GM21367 (cell line): ENCODE measurements at regions not wholly inside any gene's neighbourhood (a gene's known extent, or its start where the extent isn't known, plus 50 kb on each side); places are given as distances from the start of the nearest gene placed in this dataset.
"Not testable (repeated sequence)": the region's sequence is repeated elsewhere in the genome, so short reads cannot be mapped to it uniquely, and the experiment has no call there.

Source experiments
- ATAC-seq: cut with Tn5 transposase; IDR thresholded peaks from one replicate; pipeline ENCODE4 v1.9.1; 2021; ENCODE audit not compliant: unreplicated experiment

DNA sequence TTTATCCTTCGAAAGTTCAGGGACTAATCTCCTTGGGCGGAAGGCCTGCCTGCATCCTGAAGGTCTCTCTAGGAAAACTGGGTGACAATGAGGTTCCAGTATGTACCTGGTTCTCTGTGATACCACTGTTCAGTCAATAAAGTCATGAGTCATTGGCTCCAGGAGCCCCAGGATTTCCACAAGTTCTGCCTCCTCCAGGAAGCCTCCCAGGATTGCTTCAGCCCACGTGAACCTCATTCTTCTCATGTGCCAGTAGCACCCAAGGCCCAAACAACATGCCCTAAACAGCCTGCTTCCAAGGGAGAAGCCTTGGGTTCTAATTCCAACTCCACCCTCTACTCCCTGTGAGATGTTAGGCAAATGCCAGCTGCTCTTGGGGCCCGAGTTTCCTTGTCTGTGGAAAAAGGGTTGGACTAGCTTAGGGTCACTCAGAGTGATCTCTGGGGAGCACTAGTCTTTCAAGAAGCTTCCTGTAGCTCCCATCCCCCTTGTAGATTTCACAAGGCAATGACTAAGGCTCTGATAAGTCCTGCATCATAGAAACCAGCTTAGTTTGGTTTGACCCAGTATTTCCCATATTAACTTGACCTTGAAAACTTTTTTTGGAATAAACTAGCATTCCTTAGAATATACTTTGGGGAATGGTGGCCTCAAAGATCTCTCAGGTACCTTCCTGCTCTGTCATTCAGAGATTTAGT, 118.3 kb upstream of the ATP2B2 start:
- no peak for ATAC-seq

- no peak for ATAC-seq
These were observed 119.9 kb upstream of the ATP2B2 start for GRCh38 chr3:10625323-10625722.

- ATAC-seq, result no peak
These were observed 122.6 kb upstream of the ATP2B2 start for GRCh38 chr3:10627884-10628572.

DNA sequence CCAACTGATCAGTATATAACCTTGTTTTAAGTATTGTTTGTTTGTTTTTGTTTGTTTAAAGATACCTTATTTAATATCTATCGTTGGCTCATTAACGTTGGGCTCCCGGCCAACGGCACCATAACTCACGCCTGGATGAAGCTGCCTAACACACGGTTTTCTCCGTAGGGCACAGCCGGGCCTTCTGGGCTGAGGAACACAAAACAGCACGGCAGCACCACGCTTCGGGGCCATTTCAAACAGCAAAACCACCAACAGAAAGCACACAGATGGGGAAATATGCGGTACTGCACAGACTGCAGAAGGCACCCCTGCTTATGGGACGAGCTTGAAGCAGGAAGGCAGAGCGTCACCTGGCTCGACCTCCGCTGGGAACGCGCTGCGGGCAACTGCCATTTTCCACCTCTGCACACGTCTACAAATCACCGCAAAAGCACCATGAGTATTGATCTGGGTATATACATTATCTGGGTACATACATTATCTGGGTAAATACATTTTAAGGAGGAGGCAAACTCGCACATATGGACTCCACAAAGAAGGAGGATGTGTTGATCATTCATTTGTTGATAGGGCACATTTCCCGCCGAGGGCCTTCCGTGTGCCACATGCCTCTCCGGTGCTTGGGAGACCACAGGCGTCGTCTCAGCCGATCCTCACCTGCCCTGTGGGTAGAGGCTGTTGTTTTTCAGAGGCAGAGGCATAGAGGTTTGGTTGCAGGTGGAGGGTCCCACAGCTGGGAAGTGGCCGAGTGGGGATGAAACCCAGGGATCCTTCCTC, 123.7 kb upstream of the ATP2B2 start:
- no peak for ATAC-seq

- no peak for ATAC-seq
These were observed 124.3 kb upstream of the ATP2B2 start for GRCh38 chr3:10629671-10630040.

- no peak for ATAC-seq
These were observed 125.8 kb upstream of the ATP2B2 start for GRCh38 chr3:10631224-10631623.

DNA sequence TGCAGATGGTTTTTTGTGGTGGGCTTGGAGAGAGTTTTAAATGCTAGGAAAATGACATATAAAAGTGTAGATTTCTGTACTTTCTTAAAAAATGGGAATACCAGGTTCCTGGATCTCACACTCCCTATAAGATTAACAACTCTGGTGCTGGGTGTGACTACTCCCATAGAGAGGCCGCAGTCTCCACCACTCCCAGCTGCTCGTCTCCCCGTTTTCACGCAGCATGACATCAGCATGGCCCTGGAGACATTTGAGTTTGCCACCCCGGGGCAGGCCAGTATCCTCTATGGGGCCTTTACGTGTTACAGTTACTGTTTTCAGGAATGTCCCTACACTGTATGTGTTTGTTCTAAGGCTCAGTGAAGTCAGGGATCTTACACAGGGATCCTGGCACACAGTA, 126.7 kb upstream of the ATP2B2 start:
- no peak for ATAC-seq

GRCh38 chr3:10632741-10633140, 127.4 kb upstream of the ATP2B2 start:
- ATAC-seq, result no peak

DNA sequence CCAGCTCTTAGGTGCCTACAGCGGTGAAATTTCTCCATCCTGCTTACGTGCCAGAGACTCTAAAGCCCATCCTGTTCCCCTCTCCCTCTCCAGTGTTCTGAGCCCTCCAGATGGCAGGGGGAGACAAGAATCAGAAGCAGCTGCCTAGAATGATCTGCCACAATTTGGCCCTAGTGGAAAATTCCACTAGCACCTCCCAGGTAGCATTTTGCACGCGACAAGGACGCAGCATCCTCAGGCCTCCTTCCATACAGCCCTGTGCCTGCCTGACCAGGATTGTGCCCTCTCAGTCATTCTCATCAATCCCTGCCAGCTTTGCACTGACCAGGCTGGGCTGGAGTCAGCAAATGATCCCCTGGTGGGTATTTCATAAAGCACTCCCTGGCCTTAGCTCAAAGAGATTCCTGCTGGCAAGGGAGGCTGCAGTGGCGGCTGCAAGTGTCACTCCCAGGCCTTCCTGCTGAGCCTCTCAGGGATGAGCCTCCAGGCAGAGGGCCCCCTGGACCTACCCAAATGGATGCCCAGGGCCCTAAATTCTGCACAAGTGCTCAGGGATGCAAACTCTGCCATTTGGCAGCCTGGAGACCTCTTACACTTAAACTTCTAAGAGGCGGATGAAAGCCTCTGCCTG, 130.2 kb upstream of the ATP2B2 start:
- ATAC-seq, result no peak

DNA sequence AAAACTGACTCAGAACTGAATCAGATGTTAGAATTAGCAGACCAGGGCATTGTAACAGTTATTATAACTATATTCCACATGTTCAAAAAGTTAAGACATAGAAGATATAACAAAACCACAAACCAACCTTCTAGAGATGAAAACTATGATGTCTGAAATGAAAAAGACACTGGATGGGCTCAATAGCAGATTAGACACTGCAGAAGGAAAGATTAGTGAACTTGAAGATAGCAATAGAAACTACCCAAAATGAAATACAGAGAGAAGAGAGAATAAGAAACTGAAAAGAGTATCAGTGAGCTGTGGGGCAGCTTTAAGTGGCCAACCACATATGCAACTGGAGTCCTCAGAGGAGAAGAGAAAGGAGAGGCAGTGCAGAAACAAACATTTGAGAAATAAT, 132.0 kb upstream of the ATP2B2 start:
- no peak for ATAC-seq

DNA sequence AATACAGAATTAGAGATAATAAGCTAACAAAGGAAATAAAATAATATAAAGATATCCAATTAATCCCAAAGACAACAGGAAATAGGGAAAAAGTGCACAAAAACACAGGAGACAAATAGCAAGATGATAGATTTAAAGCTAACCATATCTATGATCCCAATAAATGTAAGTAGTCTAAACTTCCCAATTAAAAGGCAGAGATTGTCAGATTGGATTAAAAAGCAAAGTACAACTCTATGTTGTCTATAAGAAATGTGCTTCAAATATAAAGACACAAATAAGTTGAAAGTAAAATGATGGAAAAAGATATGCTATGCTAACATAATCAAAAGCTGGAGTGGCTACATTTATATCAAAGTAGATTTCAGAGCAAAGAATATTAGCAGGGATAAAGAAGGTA, 133.1 kb upstream of the ATP2B2 start:
- no peak for ATAC-seq

- no peak for ATAC-seq
These were observed 136.4 kb upstream of the ATP2B2 start for GRCh38 chr3:10641760-10642159.

DNA sequence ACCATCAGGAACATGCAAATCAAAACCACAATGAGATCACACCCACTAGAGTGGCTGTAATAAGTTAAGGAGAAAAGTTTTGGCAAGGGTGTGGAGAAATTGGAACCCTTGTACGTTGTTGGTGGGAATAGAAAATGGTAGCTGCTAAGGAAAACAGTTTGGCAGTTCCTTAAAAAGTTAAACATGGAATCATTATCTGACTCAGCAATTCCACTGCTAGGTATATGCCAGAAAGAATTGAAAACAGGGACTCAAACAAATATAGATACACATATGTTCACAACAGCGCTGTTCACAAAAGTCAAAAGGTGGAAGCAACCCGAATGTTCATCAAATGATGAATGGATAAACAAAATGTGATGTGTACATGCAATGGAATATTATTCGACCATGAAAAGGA, 138.8 kb upstream of the ATP2B2 start:
- ATAC-seq, result no peak

DNA sequence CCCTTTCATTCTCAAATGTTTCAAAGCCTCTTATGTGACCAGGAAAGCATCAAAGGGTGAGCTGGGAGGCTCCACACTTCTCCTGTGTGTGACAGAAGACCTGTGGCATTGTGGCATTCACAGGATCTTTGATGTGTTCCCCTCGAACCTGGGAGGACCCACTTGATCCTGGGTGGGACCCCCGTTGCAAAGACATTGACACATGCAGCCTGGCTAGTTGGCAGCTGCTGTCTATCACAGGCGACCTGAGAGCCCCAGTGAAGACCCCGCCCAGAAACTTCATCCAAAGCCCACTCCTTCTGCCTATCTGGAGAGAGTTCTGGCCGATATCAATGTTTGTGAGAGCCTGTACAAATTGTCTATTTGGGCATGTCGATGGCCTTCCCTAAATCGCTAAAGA, 140.4 kb upstream of the ATP2B2 start:
- ATAC-seq, result no peak

DNA sequence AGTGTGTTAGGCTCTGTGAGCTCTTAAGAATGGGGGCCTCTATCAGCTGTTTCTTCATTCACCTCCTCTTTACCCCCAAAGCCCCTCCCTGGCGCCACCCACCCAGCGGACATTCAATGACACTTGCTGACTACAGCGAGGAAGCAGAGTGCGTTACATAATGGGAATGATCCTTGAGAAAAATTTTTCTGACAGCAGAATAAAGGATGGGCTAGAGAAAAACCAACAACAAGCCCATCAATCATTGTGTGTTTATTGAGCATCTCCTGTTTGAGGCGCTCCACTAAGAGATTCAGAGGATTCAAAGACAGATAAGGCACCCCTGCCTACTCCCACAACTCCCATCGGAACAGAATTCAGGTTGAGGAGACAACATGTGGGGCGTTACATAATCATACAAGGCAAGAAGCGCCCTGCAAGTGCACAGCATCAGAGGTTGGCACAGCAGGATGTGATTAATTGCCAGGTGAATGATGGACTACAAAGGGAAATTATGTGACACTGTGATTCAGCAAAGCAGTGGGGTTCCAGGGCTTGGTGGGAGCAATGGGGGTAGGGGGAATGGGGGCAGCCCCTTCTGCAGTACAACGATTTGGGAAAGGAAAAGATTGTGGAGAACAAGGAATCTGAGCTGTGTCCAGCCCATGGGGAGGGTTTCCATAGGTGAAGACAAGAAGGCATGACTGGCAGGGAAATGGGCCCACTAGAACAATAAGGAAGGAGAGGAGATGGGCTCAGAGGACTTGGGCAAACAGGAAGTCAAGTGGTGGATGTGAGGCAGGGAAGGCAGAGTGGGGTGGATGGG, 141.3 kb upstream of the ATP2B2 start:
- no peak for ATAC-seq

GRCh38 chr3:10647376-10647775, 142.0 kb upstream of the ATP2B2 start:
- no peak for ATAC-seq

GRCh38 chr3:10648181-10648580, 142.8 kb upstream of the ATP2B2 start:
- ATAC-seq, result no peak

- not testable (repeated sequence) for ATAC-seq
These were observed 144.1 kb upstream of the ATP2B2 start for GRCh38 chr3:10649463-10649862.

DNA sequence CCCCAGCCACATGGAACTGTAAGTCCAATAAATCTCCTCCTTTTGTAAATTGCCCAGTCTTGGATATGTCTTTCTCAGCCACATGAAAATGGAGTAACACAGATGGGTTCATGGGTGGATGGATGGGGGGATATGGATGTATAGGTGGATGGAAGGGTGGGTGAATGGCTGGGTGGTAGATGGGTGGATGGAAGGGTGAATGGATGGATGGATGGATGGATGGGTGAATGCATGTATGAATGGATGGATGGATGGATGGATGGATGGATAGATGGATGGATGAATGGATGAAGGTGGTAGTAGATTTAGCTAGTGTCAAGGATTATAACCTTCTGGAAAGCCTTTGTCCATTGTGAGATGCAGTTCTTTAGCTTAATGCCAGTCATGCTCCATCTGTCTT, 146.1 kb upstream of the ATP2B2 start:
- no peak for ATAC-seq

DNA sequence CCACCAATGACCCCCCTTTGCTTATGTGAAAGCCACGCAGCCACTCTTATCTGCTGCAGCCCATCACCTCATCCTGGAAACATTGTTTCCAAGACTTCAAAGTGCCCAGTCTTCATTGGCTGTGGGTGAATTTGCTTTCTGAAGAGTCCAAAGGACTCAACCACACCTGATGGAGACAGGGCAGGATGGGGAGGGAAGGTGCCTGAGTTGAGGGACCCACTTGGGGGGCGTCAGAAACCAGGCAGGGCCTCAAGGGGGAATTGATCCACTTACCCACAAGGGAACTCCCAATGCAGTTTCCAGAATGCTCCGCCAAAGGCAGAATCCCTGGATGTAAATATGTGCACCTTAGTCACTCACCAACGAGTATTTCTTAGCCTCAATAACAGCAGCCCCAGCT, 147.9 kb upstream of the ATP2B2 start:
- ATAC-seq, result no peak
